ENCODE measurements at regions not wholly inside any gene's neighbourhood (a gene's known extent, or its start where the extent isn't known, plus 50 kb on each side); places are given as distances from the start of the nearest gene placed in this dataset.

GRCh38 chr6:91167846-91168245, 581.0 kb upstream of the MAP3K7 start:
- DNase-seq (ENCODE audit: extremely low spot score, unreplicated experiment), result no peak
- Mint-ChIP-seq H3K9me3 (ENCODE audit: unreplicated experiment) (no peaks in the 10 kb centered on the region), H3K4me3 (ENCODE audit: unreplicated experiment) (no peak overlapping the region), H3K27ac (ENCODE audit: unreplicated experiment) (no peak overlapping the region), H3K27me3 (ENCODE audit: unreplicated experiment) (no peaks in the 10 kb centered on the region), H3K36me3 (ENCODE audit: unreplicated experiment) (no peaks in the 10 kb centered on the region), H3K4me1 (ENCODE audit: unreplicated experiment) (peaks cover 26% of the 10 kb centered on the region)
- TF ChIP-seq CTCF (IDR thresholded peaks at IDR 0.05), result peak; percentile 67

GRCh38 chr6:91166271-91167046, 579.6 kb upstream of the MAP3K7 start:
- Mint-ChIP-seq H3K4me1 (ENCODE audit: unreplicated experiment) (peaks cover 14% of the 10 kb centered on the region), H3K9me3 (ENCODE audit: unreplicated experiment) (no peaks in the 10 kb centered on the region), H3K27me3 (ENCODE audit: unreplicated experiment) (no peaks in the 10 kb centered on the region), H3K4me3 (ENCODE audit: unreplicated experiment) (no peak overlapping the region), H3K27ac (ENCODE audit: unreplicated experiment) (no peak overlapping the region), H3K36me3 (ENCODE audit: unreplicated experiment) (no peaks in the 10 kb centered on the region)
- no peak for DNase-seq (ENCODE audit: extremely low spot score, unreplicated experiment)
- TF ChIP-seq CTCF (IDR thresholded peaks at IDR 0.05), result no peak

- H3K4me1 Mint-ChIP-seq (ENCODE audit: unreplicated experiment), result peaks cover 5% of the 10 kb centered on the region
Observed at GRCh38 chr6:91164105-91164504, 577.2 kb upstream of the MAP3K7 start.

GRCh38 chr6:91161246-91161645, 574.4 kb upstream of the MAP3K7 start:
- H3K27me3 Mint-ChIP-seq (ENCODE audit: unreplicated experiment), result no peaks in the 10 kb centered on the region
- no peak overlapping the region for H3K27ac Mint-ChIP-seq (ENCODE audit: unreplicated experiment)
- TF ChIP-seq CTCF (IDR thresholded peaks at IDR 0.05), result no peak
- peaks cover 5% of the 10 kb centered on the region for H3K4me1 Mint-ChIP-seq (ENCODE audit: unreplicated experiment)
- no peak for DNase-seq (ENCODE audit: extremely low spot score, unreplicated experiment)
- no peaks in the 10 kb centered on the region for H3K9me3 Mint-ChIP-seq (ENCODE audit: unreplicated experiment)
- no peaks in the 10 kb centered on the region for H3K36me3 Mint-ChIP-seq (ENCODE audit: unreplicated experiment)
- no peak overlapping the region for H3K4me3 Mint-ChIP-seq (ENCODE audit: unreplicated experiment)

More at GRCh38 chr6:91164105-91164504, 577.2 kb upstream of the MAP3K7 start:
- H3K4me3 Mint-ChIP-seq (ENCODE audit: unreplicated experiment), result no peak overlapping the region
- H3K27me3 Mint-ChIP-seq (ENCODE audit: unreplicated experiment), result no peaks in the 10 kb centered on the region
- no peaks in the 10 kb centered on the region for H3K9me3 Mint-ChIP-seq (ENCODE audit: unreplicated experiment)
- no peak overlapping the region for H3K27ac Mint-ChIP-seq (ENCODE audit: unreplicated experiment)
- no peaks in the 10 kb centered on the region for H3K36me3 Mint-ChIP-seq (ENCODE audit: unreplicated experiment)
- no peak for TF ChIP-seq CTCF (IDR thresholded peaks at IDR 0.05)
- DNase-seq (ENCODE audit: extremely low spot score, unreplicated experiment), result no peak

DNA sequence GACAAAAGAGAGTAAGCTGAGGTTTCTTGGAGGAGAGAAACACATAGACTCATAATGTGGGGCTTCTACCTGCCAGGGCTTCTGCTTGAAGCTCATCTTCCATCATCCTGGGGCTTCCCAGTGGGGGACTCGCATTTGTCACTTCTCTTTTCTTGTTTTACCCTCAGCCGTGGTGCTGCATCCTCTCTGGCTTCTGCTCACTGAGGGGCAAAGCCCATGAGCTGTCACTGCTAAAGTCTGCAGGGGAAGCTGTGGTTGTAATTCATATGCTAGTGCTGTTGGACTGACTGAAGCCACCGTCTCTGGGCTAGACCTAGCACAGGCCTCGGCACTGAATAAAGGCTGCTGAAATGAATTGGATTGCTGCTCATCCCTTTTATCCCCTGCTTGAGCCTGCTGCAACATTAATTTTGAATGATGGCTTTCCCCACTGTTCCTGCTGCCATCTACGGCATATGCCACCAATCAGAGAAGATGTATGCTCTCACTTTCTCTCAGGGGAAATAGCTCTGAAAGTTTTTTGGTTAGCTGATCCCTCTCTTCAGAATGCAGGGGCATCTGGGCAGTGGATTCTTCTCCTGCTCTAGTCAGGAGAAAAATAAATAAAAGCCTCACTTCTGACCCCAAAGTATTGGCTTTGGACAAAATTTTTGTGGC, 568.4 kb upstream of the MAP3K7 start:
- H3K4me3 Mint-ChIP-seq (ENCODE audit: unreplicated experiment), result peak overlapping the region; percentile 59
- H3K27me3 Mint-ChIP-seq (ENCODE audit: unreplicated experiment), result no peaks in the 10 kb centered on the region
- peak overlapping the region; percentile 67 for H3K27ac Mint-ChIP-seq (ENCODE audit: unreplicated experiment)
- H3K9me3 Mint-ChIP-seq (ENCODE audit: unreplicated experiment), result no peaks in the 10 kb centered on the region
- DNase-seq (ENCODE audit: extremely low spot score, unreplicated experiment), result no peak
- H3K36me3 Mint-ChIP-seq (ENCODE audit: unreplicated experiment), result no peaks in the 10 kb centered on the region
- no peak for TF ChIP-seq CTCF (IDR thresholded peaks at IDR 0.05)
- peaks cover 54% of the 10 kb centered on the region for H3K4me1 Mint-ChIP-seq (ENCODE audit: unreplicated experiment)

All from osteocyte (in vitro differentiated cells).